GM18499 (cell line): ENCODE measurements at regions not wholly inside any gene's neighbourhood (a gene's known extent, or its start where the extent isn't known, plus 50 kb on each side); places are given as distances from the start of the nearest gene placed in this dataset.
"Not testable (repeated sequence)": the region's sequence is repeated elsewhere in the genome, so short reads cannot be mapped to it uniquely, and the experiment has no call there.

Experiments
- ATAC-seq: cut with Tn5 transposase; IDR thresholded peaks from one replicate; pipeline ENCODE4 v1.9.1; 2021; ENCODE audit warnings: moderate number of reproducible peaks; ENCODE audit not compliant: insufficient read depth, unreplicated experiment

GRCh38 chr20:1799746-1800145, 95.5 kb upstream of the SIRPA start:
- not testable (repeated sequence) for ATAC-seq

GRCh38 chr20:1798982-1799381, 96.2 kb upstream of the SIRPA start:
- ATAC-seq = no peak

- ATAC-seq = no peak
Measured at GRCh38 chr20:1793821-1794220, 101.4 kb upstream of the SIRPA start.

GRCh38 chr20:1792274-1792673, 102.9 kb upstream of the SIRPA start:
- ATAC-seq = no peak

- ATAC-seq = no peak
Measured at GRCh38 chr20:1790386-1790785, 104.8 kb upstream of the SIRPA start.

- ATAC-seq = no peak
Measured at GRCh38 chr20:1788044-1788443, 107.2 kb upstream of the SIRPA start.

- ATAC-seq = no peak
Measured at GRCh38 chr20:1786486-1786885, 108.7 kb upstream of the SIRPA start.

GRCh38 chr20:1784586-1784985, 110.6 kb upstream of the SIRPA start:
- no peak for ATAC-seq

GRCh38 chr20:1783245-1783644, 112.0 kb upstream of the SIRPA start:
- no peak for ATAC-seq

- ATAC-seq = no peak
Measured at GRCh38 chr20:1782181-1782580, 113.0 kb upstream of the SIRPA start.

GRCh38 chr20:1779567-1779966, 115.6 kb upstream of the SIRPA start:
- ATAC-seq = no peak

- ATAC-seq = no peak
Measured at GRCh38 chr20:1778338-1778737, 116.9 kb upstream of the SIRPA start.

- ATAC-seq = no peak
Measured at GRCh38 chr20:1777476-1777820, 117.8 kb upstream of the SIRPA start.

- no peak for ATAC-seq
Measured at GRCh38 chr20:1776681-1777475, 118.3 kb upstream of the SIRPA start.

GRCh38 chr20:1775117-1775516, 117.5 kb upstream of the SIRPG start:
- ATAC-seq = no peak

- no peak for ATAC-seq
Measured at GRCh38 chr20:1774479-1774878, 116.9 kb upstream of the SIRPG start.

- no peak for ATAC-seq
Measured at GRCh38 chr20:1773816-1774215, 116.2 kb upstream of the SIRPG start.

GRCh38 chr20:1769491-1769890, 111.9 kb upstream of the SIRPG start:
- no peak for ATAC-seq

GRCh38 chr20:1766731-1767130, 109.2 kb upstream of the SIRPG start:
- no peak for ATAC-seq

GRCh38 chr20:1764136-1765033, 106.8 kb upstream of the SIRPG start:
- no peak for ATAC-seq

GRCh38 chr20:1761598-1761997, 104.0 kb upstream of the SIRPG start:
- ATAC-seq = no peak

- no peak for ATAC-seq
Measured at GRCh38 chr20:1761116-1761515, 103.5 kb upstream of the SIRPG start.
